ENCODE measurements at regions not wholly inside any gene's neighbourhood (a gene's known extent, or its start where the extent isn't known, plus 50 kb on each side); places are given as distances from the start of the nearest gene placed in this dataset.

DNA sequence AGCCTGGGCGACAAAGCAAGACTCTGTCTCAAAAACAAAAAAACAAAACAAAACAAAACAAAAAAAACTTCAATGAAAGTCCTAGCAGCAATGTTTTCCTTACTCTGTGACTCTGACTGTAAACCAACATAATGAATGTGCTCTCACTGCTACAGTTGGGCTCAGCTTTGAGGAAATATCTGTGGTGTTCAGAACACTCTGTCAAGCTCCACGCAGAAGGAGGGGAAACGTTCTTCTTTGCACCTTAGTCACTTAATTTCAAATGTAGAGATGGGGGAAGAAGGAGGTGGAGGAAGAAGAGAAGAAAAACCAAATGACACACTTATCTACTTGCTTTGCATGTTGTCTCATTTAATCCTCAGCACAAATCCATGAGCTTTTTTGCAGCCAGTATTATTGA, 107.1 kb upstream of the UBE3A start:
- H3K36me3 ChIP-seq (ENCODE audit: insufficient read depth, low read length), result no peaks in the 10 kb centered on the region
- no peak overlapping the region for H3K9ac ChIP-seq (ENCODE audit: low read depth, low read length)
- ATAC-seq (ENCODE audit: insufficient read depth, low read depth) (no peak), DNase-seq (no peak)
- no peaks in the 10 kb centered on the region for H4K20me1 ChIP-seq (ENCODE audit: insufficient read depth, low read length)
- H3K27ac ChIP-seq (ENCODE audit: low read length), result no peak overlapping the region
- H3K27me3 ChIP-seq (ENCODE audit: insufficient read depth, low read length, poor library complexity), result no peaks in the 10 kb centered on the region
- no peak overlapping the region for H3K4me3 ChIP-seq (ENCODE audit: low read depth in 1 of 2, low read length in 2 of 2)
- H3K79me2 ChIP-seq (ENCODE audit: insufficient read depth, low read length), result no peaks in the 10 kb centered on the region
- TF ChIP-seq, protein P1, sequence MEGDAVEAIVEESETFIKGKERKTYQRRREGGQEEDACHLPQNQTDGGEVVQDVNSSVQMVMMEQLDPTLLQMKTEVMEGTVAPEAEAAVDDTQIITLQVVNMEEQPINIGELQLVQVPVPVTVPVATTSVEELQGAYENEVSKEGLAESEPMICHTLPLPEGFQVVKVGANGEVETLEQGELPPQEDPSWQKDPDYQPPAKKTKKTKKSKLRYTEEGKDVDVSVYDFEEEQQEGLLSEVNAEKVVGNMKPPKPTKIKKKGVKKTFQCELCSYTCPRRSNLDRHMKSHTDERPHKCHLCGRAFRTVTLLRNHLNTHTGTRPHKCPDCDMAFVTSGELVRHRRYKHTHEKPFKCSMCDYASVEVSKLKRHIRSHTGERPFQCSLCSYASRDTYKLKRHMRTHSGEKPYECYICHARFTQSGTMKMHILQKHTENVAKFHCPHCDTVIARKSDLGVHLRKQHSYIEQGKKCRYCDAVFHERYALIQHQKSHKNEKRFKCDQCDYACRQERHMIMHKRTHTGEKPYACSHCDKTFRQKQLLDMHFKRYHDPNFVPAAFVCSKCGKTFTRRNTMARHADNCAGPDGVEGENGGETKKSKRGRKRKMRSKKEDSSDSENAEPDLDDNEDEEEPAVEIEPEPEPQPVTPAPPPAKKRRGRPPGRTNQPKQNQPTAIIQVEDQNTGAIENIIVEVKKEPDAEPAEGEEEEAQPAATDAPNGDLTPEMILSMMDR (IDR thresholded peaks at IDR 0.05; ENCODE audit: borderline replicate concordance, extremely low read depth, low read length, poor library complexity, severe bottlenecking), result no peak
- no peak for TF ChIP-seq EZH2 (IDR thresholded peaks at IDR 0.05; ENCODE audit: borderline replicate concordance, low read depth, low read length, severe bottlenecking)
- H3K9me3 ChIP-seq (ENCODE audit: insufficient read depth, low read length, severe bottlenecking), result no peaks in the 10 kb centered on the region
- no peak overlapping the region for H2AFZ ChIP-seq (ENCODE audit: low read depth, low read length)
- no peak overlapping the region for H3K4me2 ChIP-seq (ENCODE audit: insufficient read depth, low read length)
- H3K4me1 ChIP-seq (ENCODE audit: insufficient read depth, low read length), result no peaks in the 10 kb centered on the region

DNA sequence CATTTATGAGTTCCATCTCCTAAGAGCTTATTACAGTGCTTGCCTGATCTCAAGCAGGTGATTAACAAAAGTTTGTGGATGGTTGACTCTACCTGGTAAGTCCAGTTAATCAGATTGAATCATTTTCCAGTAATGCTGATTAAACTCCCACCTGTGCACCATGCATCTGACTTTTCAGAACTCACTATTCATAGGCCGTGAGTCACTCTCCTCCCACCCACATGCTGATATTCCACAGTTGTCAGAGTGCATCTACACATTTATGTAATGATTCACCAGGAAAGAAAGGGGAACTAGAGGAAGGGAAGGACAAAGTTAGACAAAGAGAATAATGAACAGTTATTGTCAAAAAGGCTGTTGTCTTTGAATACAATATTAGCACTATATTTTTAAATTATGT, 106.2 kb upstream of the UBE3A start:
- Histone ChIP-seq H3K27ac (ENCODE audit: low read length) (no peak overlapping the region), H2AFZ (ENCODE audit: low read depth, low read length) (no peak overlapping the region), H3K4me2 (ENCODE audit: insufficient read depth, low read length) (no peak overlapping the region), H3K9ac (ENCODE audit: low read depth, low read length) (no peak overlapping the region), H4K20me1 (ENCODE audit: insufficient read depth, low read length) (no peaks in the 10 kb centered on the region), H3K79me2 (ENCODE audit: insufficient read depth, low read length) (no peaks in the 10 kb centered on the region), H3K4me1 (ENCODE audit: insufficient read depth, low read length) (no peaks in the 10 kb centered on the region), H3K9me3 (ENCODE audit: insufficient read depth, low read length, severe bottlenecking) (no peaks in the 10 kb centered on the region), H3K27me3 (ENCODE audit: insufficient read depth, low read length, poor library complexity) (no peaks in the 10 kb centered on the region), H3K36me3 (ENCODE audit: insufficient read depth, low read length) (no peaks in the 10 kb centered on the region), H3K4me3 (ENCODE audit: low read depth in 1 of 2, low read length in 2 of 2) (no peak overlapping the region)
- no peak for ATAC-seq (ENCODE audit: insufficient read depth, low read depth)
- DNase-seq, result no peak
- no peak for TF ChIP-seq EZH2 (IDR thresholded peaks at IDR 0.05; ENCODE audit: borderline replicate concordance, low read depth, low read length, severe bottlenecking)
- TF ChIP-seq, protein P1 (IDR thresholded peaks at IDR 0.05; ENCODE audit: borderline replicate concordance, extremely low read depth, low read length, poor library complexity, severe bottlenecking), result no peak

DNA sequence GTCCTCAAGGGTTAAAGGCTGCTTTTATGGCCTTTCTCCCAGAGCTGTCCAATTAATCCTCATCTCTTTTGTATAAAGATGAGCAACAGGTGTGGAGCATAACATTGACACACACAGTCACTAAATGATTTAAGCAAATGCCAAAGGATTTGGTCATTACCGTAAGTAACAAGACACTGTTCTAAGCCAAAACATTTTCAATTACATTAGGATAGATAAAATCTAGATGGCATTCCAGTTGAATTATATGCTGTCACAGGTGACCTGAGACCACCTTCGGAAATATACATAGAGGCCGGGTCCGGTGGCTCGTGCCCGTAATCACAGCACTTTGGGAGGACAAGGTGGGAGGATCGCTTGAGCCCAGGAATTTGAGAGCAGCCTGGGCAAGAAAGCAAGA, 105.3 kb upstream of the UBE3A start:
- Histone ChIP-seq H3K27ac (ENCODE audit: low read length) (no peak overlapping the region), H4K20me1 (ENCODE audit: insufficient read depth, low read length) (no peaks in the 10 kb centered on the region), H3K36me3 (ENCODE audit: insufficient read depth, low read length) (no peaks in the 10 kb centered on the region), H2AFZ (ENCODE audit: low read depth, low read length) (no peak overlapping the region), H3K27me3 (ENCODE audit: insufficient read depth, low read length, poor library complexity) (no peaks in the 10 kb centered on the region), H3K4me2 (ENCODE audit: insufficient read depth, low read length) (no peak overlapping the region), H3K9ac (ENCODE audit: low read depth, low read length) (no peak overlapping the region), H3K4me3 (ENCODE audit: low read depth in 1 of 2, low read length in 2 of 2) (no peak overlapping the region), H3K4me1 (ENCODE audit: insufficient read depth, low read length) (no peaks in the 10 kb centered on the region), H3K9me3 (ENCODE audit: insufficient read depth, low read length, severe bottlenecking) (no peaks in the 10 kb centered on the region), H3K79me2 (ENCODE audit: insufficient read depth, low read length) (no peaks in the 10 kb centered on the region)
- no peak for ATAC-seq (ENCODE audit: insufficient read depth, low read depth)
- TF ChIP-seq, protein P1 (IDR thresholded peaks at IDR 0.05; ENCODE audit: borderline replicate concordance, extremely low read depth, low read length, poor library complexity, severe bottlenecking), result no peak
- TF ChIP-seq EZH2 (IDR thresholded peaks at IDR 0.05; ENCODE audit: borderline replicate concordance, low read depth, low read length, severe bottlenecking), result no peak
- DNase-seq, result no peak

DNA sequence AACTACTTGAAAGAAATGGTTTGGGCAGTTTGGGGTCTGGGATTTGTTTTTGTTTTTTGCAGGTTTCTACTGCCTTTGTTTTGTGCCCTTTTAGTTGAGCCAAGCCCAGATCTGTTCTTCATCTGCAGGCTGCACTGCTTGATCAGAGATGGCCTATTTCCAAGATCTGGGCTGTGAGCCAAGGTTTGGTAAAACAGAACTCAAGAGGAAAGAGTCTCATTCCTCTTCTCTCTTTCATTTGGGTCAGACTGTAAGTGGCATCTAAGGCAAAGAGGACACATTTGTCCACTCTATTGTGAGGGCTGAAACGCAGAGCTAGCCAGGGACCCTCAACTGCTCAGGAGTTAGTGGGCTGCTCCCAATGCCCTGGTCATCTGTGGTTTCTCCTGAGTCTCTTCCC, 104.4 kb upstream of the UBE3A start:
- Histone ChIP-seq H3K27ac (ENCODE audit: low read length) (no peak overlapping the region), H3K9me3 (ENCODE audit: insufficient read depth, low read length, severe bottlenecking) (no peaks in the 10 kb centered on the region), H2AFZ (ENCODE audit: low read depth, low read length) (no peak overlapping the region), H3K27me3 (ENCODE audit: insufficient read depth, low read length, poor library complexity) (no peaks in the 10 kb centered on the region), H4K20me1 (ENCODE audit: insufficient read depth, low read length) (no peaks in the 10 kb centered on the region), H3K4me3 (ENCODE audit: low read depth in 1 of 2, low read length in 2 of 2) (no peak overlapping the region), H3K9ac (ENCODE audit: low read depth, low read length) (no peak overlapping the region), H3K4me2 (ENCODE audit: insufficient read depth, low read length) (no peak overlapping the region), H3K79me2 (ENCODE audit: insufficient read depth, low read length) (no peaks in the 10 kb centered on the region), H3K4me1 (ENCODE audit: insufficient read depth, low read length) (no peaks in the 10 kb centered on the region), H3K36me3 (ENCODE audit: insufficient read depth, low read length) (no peaks in the 10 kb centered on the region)
- ATAC-seq (ENCODE audit: insufficient read depth, low read depth) (no peak), DNase-seq (no peak)
- TF ChIP-seq, protein P1 (IDR thresholded peaks at IDR 0.05; ENCODE audit: borderline replicate concordance, extremely low read depth, low read length, poor library complexity, severe bottlenecking), result no peak
- no peak for TF ChIP-seq EZH2 (IDR thresholded peaks at IDR 0.05; ENCODE audit: borderline replicate concordance, low read depth, low read length, severe bottlenecking)
